SH-SY5Y (cell line): ENCODE measurements at regions not wholly inside any gene's neighbourhood (a gene's known extent, or its start where the extent isn't known, plus 50 kb on each side); places are given as distances from the start of the nearest gene placed in this dataset.

ENCODE experiments used
- GATA2 ChIP-seq: IDR thresholded peaks from 2 replicates; pipeline ENCODE4 v1.6.1; 2011; ENCODE audit warnings: mild to moderate bottlenecking, low read depth, low read length
- GATA3 ChIP-seq: IDR thresholded peaks from 2 replicates; pipeline ENCODE4 v1.6.1; 2011; ENCODE audit warnings: low read depth, mild to moderate bottlenecking, low read length, moderate library complexity

- TF ChIP-seq GATA3 (no peak), GATA2 (no peak)
Observed at GRCh38 chr3:177731644-177732268, 534.5 kb upstream of the TBL1XR1 start.

DNA sequence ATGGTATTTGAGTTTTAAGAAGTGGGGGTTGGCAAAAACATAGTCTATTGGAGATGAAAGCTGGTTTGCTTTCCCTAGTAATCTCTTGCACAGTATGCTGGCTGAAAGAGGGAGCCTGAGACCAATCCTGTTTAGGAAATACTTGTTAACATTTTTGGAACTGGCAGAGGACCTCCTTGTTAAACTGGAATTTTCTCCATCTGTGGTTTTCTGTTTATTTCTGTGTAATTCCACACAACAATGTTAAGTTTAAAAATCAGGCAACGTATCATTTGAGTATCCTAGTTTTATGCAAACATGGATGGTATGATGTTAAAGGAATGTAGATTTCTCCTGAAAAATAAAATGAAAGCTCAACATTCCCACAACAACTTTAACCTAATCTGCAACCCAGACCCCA is 536.0 kb upstream of the TBL1XR1 start:
- TF ChIP-seq GATA2 (no peak), GATA3 (no peak)

DNA sequence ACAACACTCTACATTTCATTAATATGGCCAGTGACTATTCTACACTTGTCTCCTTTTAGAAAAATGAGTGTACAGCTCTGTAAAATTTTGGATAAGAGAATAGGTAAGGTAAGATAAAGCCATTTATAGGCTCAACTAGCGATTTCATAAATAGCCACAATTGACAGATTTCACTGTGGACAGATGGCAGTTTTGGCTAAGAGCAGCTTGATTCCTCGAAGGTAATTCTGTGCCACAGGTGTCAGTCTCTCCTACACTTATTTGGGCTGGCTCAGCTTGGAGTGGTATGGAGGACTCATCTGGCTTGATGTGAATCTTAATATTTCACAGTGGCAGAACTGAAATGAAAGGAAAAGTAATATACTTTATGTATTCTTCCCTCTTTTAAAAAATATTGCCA is 536.7 kb upstream of the TBL1XR1 start:
- TF ChIP-seq GATA2 (no peak), GATA3 (no peak)

GRCh38 chr3:177735431-177735830 is 538.1 kb upstream of the TBL1XR1 start:
- TF ChIP-seq GATA3 (no peak), GATA2 (no peak)

GRCh38 chr3:177739461-177739860 is 542.2 kb upstream of the TBL1XR1 start:
- no peak for TF ChIP-seq GATA2
- TF ChIP-seq GATA3: no peak

DNA sequence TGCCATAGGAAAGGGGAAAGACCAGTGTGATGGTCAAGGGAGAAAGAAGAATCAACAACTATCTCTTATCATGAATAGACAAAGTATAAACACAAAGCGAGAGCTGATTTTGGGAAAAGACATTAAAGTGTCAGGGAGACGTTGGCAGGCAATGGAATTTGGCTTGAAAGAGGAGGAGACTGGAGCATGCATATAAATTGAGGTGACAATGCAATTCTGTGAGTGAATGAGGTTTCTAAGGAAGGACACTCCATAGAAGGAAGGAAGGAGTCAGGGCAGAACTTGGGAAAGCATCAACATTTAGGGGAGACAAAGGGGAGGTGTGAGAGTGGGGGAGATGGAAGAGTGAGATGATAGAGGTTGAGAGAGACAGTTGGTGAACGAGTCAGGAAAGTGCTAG is 543.0 kb upstream of the TBL1XR1 start:
- TF ChIP-seq GATA2 (no peak), GATA3 (no peak)

GRCh38 chr3:177742273-177742672 is 545.0 kb upstream of the TBL1XR1 start:
- TF ChIP-seq GATA2 (no peak), GATA3 (no peak)

DNA sequence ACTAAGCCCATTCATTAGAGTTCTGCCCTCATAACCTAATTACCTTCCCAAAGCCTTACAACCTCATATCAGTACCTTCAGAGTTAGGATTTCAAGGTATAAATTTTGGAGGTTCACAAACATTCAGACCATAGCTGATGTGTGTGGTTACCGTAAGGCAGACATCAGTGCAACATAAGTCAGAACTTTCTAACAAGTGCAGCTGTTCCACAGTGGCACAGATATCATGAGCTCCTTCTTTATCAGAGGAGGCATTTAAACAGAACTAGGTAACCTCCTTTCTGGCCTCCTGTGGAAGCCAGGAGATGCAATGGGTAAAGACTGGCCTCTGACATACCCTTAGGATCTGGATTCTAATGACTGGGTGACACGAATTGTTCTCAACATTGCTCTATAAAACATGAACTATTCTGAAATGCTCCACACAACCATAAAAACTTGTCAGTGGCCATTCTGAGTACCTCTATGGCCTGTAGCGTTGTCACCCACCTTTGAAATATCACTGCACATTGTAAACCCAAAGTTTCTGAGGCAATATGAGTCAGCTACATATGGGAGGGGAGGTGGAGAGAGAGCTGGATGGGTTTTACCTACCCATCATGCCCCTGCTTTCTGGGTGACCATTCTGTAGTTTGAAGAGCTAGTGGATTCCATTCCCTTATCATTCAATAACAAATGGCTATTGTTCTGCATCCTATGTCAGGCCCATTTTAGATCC is 546.0 kb upstream of the TBL1XR1 start:
- TF ChIP-seq GATA3 (no peak), GATA2 (no peak)

DNA sequence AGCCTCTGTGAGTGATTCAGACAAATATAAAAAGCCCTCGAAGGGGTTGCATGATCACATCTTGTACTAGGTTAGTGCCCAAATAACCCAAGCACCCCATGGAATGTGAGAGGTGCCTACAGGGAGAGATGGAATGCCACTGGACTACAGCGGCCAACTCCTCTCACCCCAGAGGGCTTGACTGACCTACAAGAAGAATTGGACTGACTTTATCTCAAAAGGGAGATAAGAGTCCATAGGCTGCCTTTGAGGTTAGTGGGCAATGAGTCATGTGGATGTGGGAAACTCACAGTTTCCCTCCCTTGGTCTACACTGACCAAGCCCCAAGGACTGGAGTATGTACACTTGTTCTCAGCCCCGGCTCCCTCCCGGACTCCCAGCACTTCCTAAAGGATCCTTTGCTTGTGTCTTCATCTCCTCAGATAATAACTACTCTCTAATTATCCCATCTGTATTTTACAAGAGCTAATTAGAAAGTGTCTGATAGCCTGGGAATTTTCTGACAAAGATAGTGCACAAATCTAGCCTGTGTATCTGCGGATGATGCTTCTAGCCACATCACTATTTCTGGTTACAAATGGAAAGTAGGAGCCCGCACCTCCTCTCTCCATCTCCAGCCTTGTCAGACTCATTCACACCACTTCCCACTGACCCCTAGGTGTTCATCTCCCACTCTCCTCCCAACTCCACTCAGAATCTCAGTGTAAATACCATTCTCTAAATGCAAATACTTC is 547.8 kb upstream of the TBL1XR1 start:
- TF ChIP-seq GATA3: no peak
- no peak for TF ChIP-seq GATA2

DNA sequence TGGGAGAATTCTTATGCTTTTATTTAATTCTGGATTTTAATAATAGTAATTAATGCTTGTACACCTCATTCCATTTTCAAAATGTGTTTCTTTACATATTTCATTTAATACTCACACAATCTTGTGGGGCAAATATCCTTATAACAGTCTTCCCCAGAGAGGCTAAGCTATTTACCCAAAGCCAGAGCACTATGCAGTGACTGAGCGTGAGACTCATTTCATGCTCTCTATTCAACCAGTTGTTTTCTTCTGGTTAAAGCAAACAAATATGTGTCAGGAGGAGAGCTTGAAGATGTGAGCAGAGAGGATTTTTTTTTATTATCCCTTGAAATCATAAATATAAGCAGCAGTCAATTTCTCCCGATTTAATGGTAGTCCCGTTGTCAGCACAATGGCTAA is 548.3 kb upstream of the TBL1XR1 start:
- no peak for TF ChIP-seq GATA3
- TF ChIP-seq GATA2: no peak

- TF ChIP-seq GATA3 (no peak), GATA2 (no peak)
Observed at GRCh38 chr3:177746337-177746933, 549.2 kb upstream of the TBL1XR1 start.

DNA sequence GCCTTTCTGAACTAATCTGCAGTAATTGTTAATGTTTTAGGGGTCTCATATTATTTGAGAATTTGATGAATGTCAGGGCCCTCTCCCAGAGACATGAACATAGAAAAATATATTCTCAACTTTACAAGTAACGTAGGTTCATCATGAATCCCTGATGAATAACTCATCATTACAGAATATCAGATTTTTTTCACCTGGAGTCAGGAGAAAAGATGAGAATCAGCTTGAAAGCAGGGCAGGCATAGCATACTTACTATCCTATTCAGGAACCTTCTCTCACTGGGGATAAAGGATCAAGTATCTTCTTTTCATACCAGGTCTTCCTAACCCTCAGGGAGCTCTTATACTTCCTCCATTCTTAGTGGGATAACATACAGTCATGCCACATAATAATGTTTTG is 552.6 kb upstream of the TBL1XR1 start:
- TF ChIP-seq GATA2 (no peak), GATA3 (no peak)

DNA sequence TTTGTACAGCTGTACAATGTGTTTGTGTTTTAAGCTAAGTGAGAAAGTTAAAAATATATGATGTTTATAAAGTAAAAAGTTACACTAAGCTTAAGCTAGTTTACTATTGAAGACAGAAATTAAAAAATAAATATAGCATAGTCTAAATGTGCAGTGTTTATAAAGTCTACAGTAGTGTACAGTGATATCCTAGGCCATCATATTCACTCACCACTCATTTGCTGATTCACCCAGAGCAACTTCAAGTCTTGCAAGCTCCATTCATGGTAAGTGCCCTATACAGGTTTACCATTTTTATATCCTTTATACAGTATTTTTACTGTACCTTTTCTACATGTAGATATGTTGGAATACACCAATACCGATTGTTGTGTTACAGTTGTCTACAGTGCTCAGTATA is 553.2 kb upstream of the TBL1XR1 start:
- TF ChIP-seq GATA2 (no peak), GATA3 (no peak)

- TF ChIP-seq GATA3 (no peak), GATA2 (no peak)
Observed at GRCh38 chr3:177751770-177752169, 554.5 kb upstream of the TBL1XR1 start.
